ENCODE measurements at regions not wholly inside any gene's neighbourhood (a gene's known extent, or its start where the extent isn't known, plus 50 kb on each side); places are given as distances from the start of the nearest gene placed in this dataset.
"Not testable (repeated sequence)": the region's sequence is repeated elsewhere in the genome, so short reads cannot be mapped to it uniquely, and the experiment has no call there.

GRCh38 chr7:156383526-156383925 is 257.0 kb upstream of the RNF32 start:
- DNase-seq (ENCODE audit: low read depth): no peak

GRCh38 chr7:156380261-156380660 is 260.3 kb upstream of the RNF32 start:
- no peak for DNase-seq (ENCODE audit: low read depth)

- no peak for DNase-seq (ENCODE audit: low read depth)
Measured at GRCh38 chr7:156379324-156380070, 261.1 kb upstream of the RNF32 start.

DNA sequence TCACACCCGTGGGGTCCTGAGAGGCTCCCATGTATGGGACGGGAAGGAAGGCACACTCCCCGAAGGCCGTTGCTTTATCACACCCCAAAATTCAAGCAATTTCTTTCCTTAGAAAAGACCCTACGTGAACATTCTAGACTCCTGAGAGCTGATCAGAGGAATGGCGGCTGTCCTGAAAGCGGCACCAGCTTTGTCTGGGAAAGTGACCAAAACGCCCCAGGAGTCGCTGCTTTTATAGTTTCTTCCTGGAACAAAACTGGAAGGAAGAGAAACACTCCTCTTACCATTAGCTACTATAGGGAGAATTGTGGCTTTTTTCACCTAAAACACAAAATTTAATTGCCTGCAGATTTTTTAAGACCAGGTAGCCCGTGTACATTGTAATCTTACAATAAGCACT is 261.8 kb upstream of the RNF32 start:
- DNase-seq (ENCODE audit: low read depth): no peak

DNA sequence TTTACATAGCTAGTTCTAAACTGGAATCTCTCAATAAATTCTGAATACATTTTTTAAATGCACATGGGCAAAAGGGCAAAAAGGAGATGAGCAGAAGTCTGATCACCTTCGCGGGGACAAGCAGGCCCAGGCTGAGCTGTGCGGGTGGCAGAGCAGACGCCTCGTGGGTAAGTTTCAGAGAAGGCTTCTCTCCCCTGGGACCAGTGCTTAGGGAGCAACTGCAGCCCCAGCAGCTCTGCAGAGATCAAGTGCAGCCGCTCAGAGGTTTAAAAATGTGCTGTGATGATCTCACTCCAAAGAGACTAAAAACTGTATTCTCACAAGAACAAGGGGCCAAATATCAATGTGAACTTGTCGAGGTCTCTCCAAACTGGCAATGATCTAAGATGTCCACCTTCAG is 264.3 kb upstream of the RNF32 start:
- DNase-seq (ENCODE audit: low read depth): no peak

GRCh38 chr7:156374335-156374734 is 266.2 kb upstream of the RNF32 start:
- DNase-seq (ENCODE audit: low read depth): no peak

GRCh38 chr7:156369929-156370328 is 270.6 kb upstream of the RNF32 start:
- not testable (repeated sequence) for DNase-seq (ENCODE audit: low read depth)

GRCh38 chr7:156368053-156368843 is 272.3 kb upstream of the RNF32 start:
- DNase-seq (ENCODE audit: low read depth): no peak

GRCh38 chr7:156363751-156364150 is 276.8 kb upstream of the RNF32 start:
- DNase-seq (ENCODE audit: low read depth): no peak

DNA sequence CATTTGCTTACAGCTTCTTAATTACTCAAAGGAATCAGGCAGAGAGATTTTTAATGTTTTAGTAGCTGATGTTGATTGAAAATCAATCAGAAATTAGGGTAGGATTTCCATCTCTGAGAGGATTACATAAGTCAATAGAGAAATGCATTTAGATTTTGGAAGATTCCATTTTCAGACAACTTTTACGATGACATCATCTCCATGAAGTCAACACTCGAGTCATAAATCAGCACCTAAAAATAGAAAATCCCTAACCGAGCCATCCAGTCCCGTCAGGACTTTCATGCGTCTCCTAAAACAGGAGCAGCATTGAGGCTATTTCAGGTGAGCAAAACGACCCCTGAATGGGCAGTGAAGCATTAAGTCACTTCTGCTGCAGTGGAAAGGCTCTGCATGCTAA is 279.7 kb upstream of the RNF32 start:
- DNase-seq (ENCODE audit: low read depth): no peak

DNA sequence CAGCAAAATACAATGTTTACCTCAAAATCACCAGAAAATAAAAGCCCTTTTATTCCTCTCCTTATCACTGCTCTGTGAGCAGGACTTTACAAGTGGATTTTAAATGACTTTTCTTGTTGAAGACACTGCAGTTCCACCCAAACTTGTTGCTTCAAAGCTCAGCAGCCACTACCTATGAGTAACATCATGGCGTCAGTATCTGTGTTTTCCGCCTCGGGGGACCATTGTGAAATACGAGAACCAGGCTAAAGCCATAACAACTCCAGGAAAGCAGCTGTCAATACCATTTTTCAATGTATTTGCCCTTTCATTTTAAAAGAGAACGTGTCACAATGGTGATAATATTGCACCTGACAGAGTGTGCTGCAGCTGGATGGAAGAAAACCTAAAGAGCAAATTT is 284.0 kb upstream of the RNF32 start:
- DNase-seq (ENCODE audit: low read depth): no peak

GRCh38 chr7:156353352-156353751 is 287.2 kb upstream of the RNF32 start:
- no peak for DNase-seq (ENCODE audit: low read depth)

DNA sequence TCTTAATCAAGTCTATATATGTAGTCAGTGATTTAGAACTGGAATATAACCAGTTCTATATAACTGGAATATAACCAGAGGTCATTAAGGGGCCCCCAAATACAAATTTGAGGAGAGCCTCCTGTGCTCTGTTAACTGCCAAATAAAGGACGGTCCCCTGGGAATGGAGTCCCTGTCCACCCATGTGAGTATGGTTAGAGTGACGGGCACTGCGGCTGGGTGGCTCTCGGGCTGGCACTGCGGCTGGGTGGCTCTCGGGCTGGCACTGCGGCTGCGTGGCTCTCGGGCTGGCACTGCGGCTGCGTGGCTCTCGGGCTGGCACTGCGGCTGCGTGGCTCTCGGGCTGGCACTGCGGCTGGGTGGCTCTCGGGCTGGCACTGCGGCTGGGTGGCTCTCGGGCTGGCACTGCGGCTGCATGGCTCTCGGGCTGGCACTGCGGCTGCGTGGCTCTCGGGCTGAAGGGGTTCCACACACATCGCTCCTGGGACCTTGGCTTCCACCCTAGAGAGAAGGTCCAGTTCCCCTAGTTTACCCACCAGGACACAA is 292.8 kb upstream of the RNF32 start:
- not testable (repeated sequence) for DNase-seq (ENCODE audit: low read depth)

DNA sequence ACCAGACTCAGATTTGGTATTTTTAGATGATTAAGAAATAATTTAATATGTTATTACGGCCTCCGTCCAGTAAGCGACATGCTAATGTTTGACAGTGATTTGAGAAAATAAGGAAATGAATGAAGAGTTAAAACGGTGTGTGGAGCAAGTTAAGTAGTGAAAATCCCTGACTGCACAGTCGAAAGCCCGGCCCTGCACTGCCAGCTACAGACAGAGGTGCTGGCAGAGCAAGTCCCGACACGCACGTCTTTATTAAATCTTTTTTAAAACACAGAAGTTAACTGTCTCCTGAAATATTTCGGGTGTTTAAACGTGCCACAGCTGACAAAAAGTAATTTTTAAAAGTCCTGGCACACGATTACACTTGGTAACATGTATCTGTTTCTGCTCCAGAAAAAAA is 293.4 kb upstream of the RNF32 start:
- DNase-seq (ENCODE audit: low read depth): no peak

DNA sequence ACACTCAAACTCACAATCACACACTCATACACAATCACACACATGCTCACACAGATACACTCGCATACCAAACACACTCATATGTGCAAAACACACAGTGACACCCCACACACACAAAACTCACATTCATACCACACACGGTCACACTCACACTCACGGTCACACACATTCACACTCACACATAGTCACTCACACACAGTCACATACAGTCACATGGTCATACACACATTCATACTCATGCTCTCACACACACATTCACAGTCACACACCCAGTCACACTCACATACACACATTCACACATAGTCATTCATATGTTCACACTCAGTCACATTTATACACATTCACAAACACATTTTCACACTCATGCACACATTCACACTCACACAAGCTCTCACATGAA is 296.0 kb upstream of the RNF32 start:
- no peak for DNase-seq (ENCODE audit: low read depth)

- no peak for DNase-seq (ENCODE audit: low read depth)
Measured at GRCh38 chr7:156334636-156335035, 305.9 kb upstream of the RNF32 start.

DNA sequence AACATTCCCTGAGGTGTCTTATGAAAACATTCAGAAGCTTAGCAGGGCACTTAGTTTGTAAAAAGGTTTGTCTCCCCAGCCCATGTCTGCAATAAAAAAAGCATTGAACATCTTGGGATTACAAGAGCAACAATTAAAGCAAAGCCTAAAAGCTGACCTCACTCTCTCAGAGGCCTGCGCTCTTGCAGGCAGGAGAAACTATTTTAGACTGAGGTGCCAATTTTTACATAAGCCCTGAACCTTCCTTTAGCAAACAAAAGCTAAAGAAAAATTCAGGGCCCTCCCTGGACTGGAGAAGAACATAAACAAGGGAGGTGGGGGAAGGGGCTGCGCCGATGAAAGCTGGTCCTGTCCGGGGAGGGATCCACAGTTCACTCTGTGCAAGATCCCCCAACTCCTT is 312.7 kb upstream of the RNF32 start:
- no peak for DNase-seq (ENCODE audit: low read depth)

DNA sequence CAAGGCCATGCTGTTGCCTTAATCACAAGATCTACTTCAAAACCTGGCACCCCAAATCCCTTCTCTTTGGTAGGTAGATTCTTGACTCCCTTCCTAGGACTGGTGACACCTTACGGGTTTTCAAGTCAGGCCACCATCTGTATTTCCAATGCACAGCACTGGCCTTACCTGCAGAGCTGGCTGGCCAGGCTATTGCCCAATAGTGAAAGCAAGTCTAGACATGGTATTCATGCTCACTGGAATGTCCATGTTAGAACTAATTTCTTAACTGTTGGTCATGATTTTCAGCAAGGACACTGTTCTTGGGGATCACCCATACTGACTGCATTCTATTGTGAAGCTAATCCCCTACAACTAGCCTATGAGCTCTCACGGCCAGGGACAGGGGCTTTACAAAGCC is 313.1 kb upstream of the RNF32 start:
- no peak for DNase-seq (ENCODE audit: low read depth)

- no peak for DNase-seq (ENCODE audit: low read depth)
Measured at GRCh38 chr7:156324201-156324600, 316.4 kb upstream of the RNF32 start.

DNA sequence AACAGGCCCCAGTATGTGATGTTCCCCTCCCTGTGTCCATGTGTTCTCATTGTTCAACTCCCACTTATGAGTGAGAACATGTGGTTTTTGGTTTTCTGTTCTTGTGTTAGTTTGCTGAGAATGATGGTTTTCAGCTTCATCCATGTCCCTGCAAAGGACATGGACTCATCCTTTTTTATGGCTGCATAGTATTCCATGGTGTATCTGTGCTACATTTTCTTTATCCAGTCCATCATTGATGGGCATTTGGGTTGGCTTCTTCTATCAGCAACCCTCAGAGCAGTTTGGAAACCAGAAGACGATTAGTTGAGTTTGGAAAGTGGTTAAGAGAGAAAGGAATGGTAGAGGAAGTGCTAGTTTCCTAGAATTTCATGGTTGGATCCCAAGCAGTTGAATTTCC is 319.1 kb upstream of the RNF32 start:
- DNase-seq (ENCODE audit: low read depth): not testable (repeated sequence)

GRCh38 chr7:156318926-156319325 is 321.6 kb upstream of the RNF32 start:
- no peak for DNase-seq (ENCODE audit: low read depth)

DNA sequence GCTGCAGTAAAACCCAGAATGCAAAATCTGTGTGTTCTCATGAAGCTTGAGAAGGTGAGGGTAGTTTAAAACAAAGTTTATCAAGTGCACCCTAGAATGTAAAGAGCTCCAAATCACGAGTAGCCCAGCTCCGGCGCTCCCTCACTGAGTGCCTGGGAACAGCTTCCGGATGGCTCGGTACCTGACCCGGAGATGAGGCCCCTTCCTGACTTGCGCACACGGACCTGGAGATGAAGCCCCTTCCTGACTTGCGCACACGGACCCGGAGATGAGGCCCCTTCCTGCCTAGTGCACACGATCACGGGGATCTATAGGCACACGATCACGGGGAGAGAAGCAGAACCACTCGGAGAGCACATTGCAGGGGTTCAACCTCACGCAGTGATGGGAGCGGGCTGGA is 322.1 kb upstream of the RNF32 start:
- no peak for DNase-seq (ENCODE audit: low read depth)

DNA sequence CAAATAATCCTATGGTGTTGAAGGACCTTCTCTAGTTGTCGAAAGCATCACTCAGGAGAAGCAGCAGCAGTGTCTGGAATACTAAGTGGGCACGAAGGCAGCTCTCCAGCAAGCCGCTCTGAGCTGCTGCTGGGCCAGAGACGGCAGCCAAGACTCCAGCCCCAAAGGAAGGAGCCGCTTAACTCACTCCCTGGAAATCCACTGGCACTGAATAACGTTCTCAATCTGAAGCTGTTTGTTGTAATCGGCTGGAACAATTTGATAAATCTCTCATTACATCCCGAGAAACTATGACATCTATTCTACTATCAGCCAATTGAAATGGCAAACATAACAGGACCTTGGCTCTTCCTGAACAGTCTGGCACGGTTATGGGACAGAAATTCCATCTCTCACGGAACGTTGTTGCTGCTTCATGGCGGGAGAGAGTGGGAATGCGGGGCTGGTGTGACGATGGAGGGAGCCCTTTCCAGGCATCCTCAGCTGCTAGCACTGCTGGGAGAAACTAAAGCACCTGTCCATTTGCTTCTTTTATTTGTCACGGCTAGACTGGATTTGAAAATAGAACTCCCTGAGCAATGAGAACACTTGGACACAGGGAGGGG is 331.5 kb upstream of the RNF32 start:
- DNase-seq (ENCODE audit: low read depth): no peak

Data from EH (cell line).